Liver (tissue), 8 donors: ENCODE measurements at regions not wholly inside any gene's neighbourhood (a gene's known extent, or its start where the extent isn't known, plus 50 kb on each side); places are given as distances from the start of the nearest gene placed in this dataset.

Experiments
- DNase-seq: peaks from one replicate; pipeline ENCODE4 v3.0.0-alpha.2; 2017; ENCODE audit warnings: low spot score
- H3K27ac ChIP-seq, 2 donors: one replicate each; pipeline ENCODE4 v1.7.0; 2013; ENCODE audit warnings: inconsistent platforms in 2 of 2, low read length in 2 of 2, control low read depth in 1 of 2, low read depth in 1 of 2, mild to moderate bottlenecking in 1 of 2
- H3K27me3 ChIP-seq, 4 donors: one replicate each; pipeline versions ENCODE4 v1.6.1 to v1.7.0; 2013; ENCODE audit warnings: low read length in 3 of 4, inconsistent platforms in 1 of 4, mild to moderate bottlenecking in 1 of 4, moderate library complexity in 1 of 4; ENCODE audit not compliant: control insufficient read depth in 4 of 4, insufficient read depth in 4 of 4
- H3K36me3 ChIP-seq, 4 donors: one replicate each; pipeline versions ENCODE4 v1.6.1 to v1.7.0; 2013; ENCODE audit warnings: low read length in 3 of 4, mild to moderate bottlenecking in 3 of 4, low read depth in 1 of 4, moderate library complexity in 1 of 4; ENCODE audit not compliant: control insufficient read depth in 4 of 4, insufficient read depth in 3 of 4
- H3K4me1 ChIP-seq, 4 donors: one replicate each; pipeline versions ENCODE4 v1.6.1 to v1.7.0; 2013; ENCODE audit warnings: low read length in 3 of 4, mild to moderate bottlenecking in 3 of 4, moderate library complexity in 1 of 4; ENCODE audit not compliant: control insufficient read depth in 4 of 4, insufficient read depth in 4 of 4
- H3K4me3 ChIP-seq, 3 donors: one replicate each; pipeline versions ENCODE4 v1.6.1 to v1.7.0; 2013; ENCODE audit warnings: low read length in 3 of 3, control low read depth in 1 of 3, low read depth in 1 of 3, mild to moderate bottlenecking in 1 of 3
- H3K9ac ChIP-seq, 2 donors: one replicate each; pipeline ENCODE4 v1.7.0; 2013; ENCODE audit warnings: low read length in 2 of 2, mild to moderate bottlenecking in 2 of 2, moderate library complexity in 2 of 2, control low read depth in 1 of 2, low read depth in 1 of 2
- H3K9me3 ChIP-seq, 4 donors: one replicate each; pipeline versions ENCODE4 v1.6.1 to v1.7.0; 2013; ENCODE audit warnings: low read length in 3 of 4; ENCODE audit not compliant: control insufficient read depth in 4 of 4
- ATF3 ChIP-seq: IDR thresholded peaks from 2 replicates; pipeline ENCODE4 v1.6.1; 2016; ENCODE audit warnings: antibody characterized with exemption
- EGR1 ChIP-seq, 2 donors: IDR thresholded peaks; 2 replicates each; pipeline ENCODE4 v1.6.1; 2016 to 2018; ENCODE audit warnings: antibody characterized with exemption in 2 of 2, low read depth in 2 of 2
- FOXA1 ChIP-seq: IDR thresholded peaks from 2 replicates; pipeline ENCODE4 v1.6.1; 2016; ENCODE audit warnings: antibody characterized with exemption
- FOXA2 ChIP-seq: IDR thresholded peaks from 2 replicates; pipeline ENCODE4 v1.6.1; 2016; ENCODE audit warnings: antibody characterized with exemption
- GABPA ChIP-seq, 2 donors: IDR thresholded peaks in 1 of 2; conservative IDR thresholded peaks in 1 of 2; 2 replicates each; pipeline ENCODE4 v1.6.1; 2016; ENCODE audit warnings: antibody characterized with exemption in 2 of 2, mild to moderate bottlenecking in 1 of 2, moderate library complexity in 1 of 2
- HNF4A ChIP-seq, 2 donors: conservative IDR thresholded peaks; 2 replicates each; pipeline ENCODE4 v1.6.1; 2016; ENCODE audit warnings: antibody characterized with exemption in 2 of 2, mild to moderate bottlenecking in 2 of 2
- HNF4G ChIP-seq: IDR thresholded peaks from 2 replicates; pipeline ENCODE4 v1.6.1; 2016; ENCODE audit warnings: antibody characterized with exemption
- JUND ChIP-seq, 2 donors: IDR thresholded peaks; 2 replicates each; pipeline ENCODE4 v1.6.1; 2016; ENCODE audit warnings: antibody characterized with exemption in 2 of 2
- MAX ChIP-seq: IDR thresholded peaks from 2 replicates; pipeline ENCODE4 v1.6.1; 2016; ENCODE audit warnings: antibody characterized with exemption
- NR2F2 ChIP-seq: IDR thresholded peaks from 2 replicates; pipeline ENCODE4 v1.6.1; 2016; ENCODE audit warnings: antibody characterized with exemption
- RAD21 ChIP-seq, 2 donors: IDR thresholded peaks; 2 replicates each; pipeline ENCODE4 v1.6.1; 2016; ENCODE audit warnings: antibody characterized with exemption in 2 of 2, mild to moderate bottlenecking in 2 of 2
- RXRA ChIP-seq, 2 donors: IDR thresholded peaks; 2 replicates each; pipeline ENCODE4 v1.6.1; 2017 to 2018; ENCODE audit warnings: antibody characterized with exemption in 2 of 2, mild to moderate bottlenecking in 1 of 2
- SP1 ChIP-seq: IDR thresholded peaks from 2 replicates; pipeline ENCODE4 v1.6.1; 2018; ENCODE audit warnings: antibody characterized with exemption, mild to moderate bottlenecking
- TAF1 ChIP-seq: conservative IDR thresholded peaks from 2 replicates; pipeline ENCODE4 v1.6.1; 2016; ENCODE audit warnings: antibody characterized with exemption, mild to moderate bottlenecking
- YY1 ChIP-seq: IDR thresholded peaks from 2 replicates; pipeline ENCODE4 v1.6.1; 2016; ENCODE audit warnings: antibody characterized with exemption, mild to moderate bottlenecking
- WGBS: extraction: QIAGEN DNeasy Blood & Tissue Kit; methylation state at CpG from one replicate; pipeline ENCODE4 v1.1.7; 2013; 5-methylcytosine and 5-hydroxymethylcytosine counted together
- TF ChIP-seq, protein P1 (sequence below): IDR thresholded peaks from 2 replicates; pipeline ENCODE4 v1.6.1; 2016; ENCODE audit warnings: antibody characterized with exemption
- TF ChIP-seq, protein P2 (sequence below): fragments of 150-350 bp; IDR thresholded peaks from 2 replicates; pipeline ENCODE4 v1.5.1; 2017; ENCODE audit warnings: improper control_type of control experiment, low read depth, low read length; ENCODE audit not compliant: missing input control
- TF ChIP-seq, protein P3 (sequence below): IDR thresholded peaks from 2 replicates; pipeline ENCODE4 v1.6.1; 2016; ENCODE audit warnings: antibody characterized with exemption, mild to moderate bottlenecking
- donor health status: healthy.
- donor health status: healthy.
- donor health status: healthy.
- donor health status: healthy.
- donor health status: healthy.

DNA sequence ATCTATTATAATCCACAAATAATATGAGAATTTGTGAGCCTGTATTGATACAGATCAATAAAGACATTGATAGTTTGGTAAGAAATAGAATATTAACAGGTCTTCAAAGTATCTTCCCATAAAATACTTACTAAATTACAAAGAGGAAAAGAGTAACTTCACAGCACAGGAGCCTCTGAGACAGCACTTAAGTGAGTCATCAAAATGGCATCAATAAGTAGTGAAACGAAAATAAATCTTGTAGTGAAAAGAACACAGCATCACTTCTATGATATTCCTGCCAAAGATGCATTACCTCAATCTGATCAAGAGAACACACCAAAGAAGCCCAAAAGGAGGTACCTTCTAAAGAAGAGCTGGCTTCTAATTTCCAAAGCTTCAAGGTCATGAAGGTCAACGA is 116.4 kb downstream of the CBLN2 start:
- Histone ChIP-seq H3K36me3 (no peaks in the 10 kb centered on the region), H3K9ac (no peak overlapping the region), H3K4me1 (no peaks in the 10 kb centered on the region), H3K27me3 (no peaks in the 10 kb centered on the region), H3K4me3 (no peak overlapping the region), H3K9me3 (no peaks in the 10 kb centered on the region), H3K27ac (no peak overlapping the region)
- DNase-seq: no peak
- no peak for TF ChIP-seq FOXA2
- TF ChIP-seq FOXA1: no peak
- no peak for TF ChIP-seq JUND (IDR thresholded peaks at IDR 0.05)
- no peak for TF ChIP-seq RXRA (IDR thresholded peaks at IDR 0.05)
- no peak for TF ChIP-seq HNF4A (conservative IDR thresholded peaks at IDR 0.05)
- no peak for TF ChIP-seq RAD21 (IDR thresholded peaks at IDR 0.05)
- no peak for TF ChIP-seq SP1
- TF ChIP-seq, protein P1, sequence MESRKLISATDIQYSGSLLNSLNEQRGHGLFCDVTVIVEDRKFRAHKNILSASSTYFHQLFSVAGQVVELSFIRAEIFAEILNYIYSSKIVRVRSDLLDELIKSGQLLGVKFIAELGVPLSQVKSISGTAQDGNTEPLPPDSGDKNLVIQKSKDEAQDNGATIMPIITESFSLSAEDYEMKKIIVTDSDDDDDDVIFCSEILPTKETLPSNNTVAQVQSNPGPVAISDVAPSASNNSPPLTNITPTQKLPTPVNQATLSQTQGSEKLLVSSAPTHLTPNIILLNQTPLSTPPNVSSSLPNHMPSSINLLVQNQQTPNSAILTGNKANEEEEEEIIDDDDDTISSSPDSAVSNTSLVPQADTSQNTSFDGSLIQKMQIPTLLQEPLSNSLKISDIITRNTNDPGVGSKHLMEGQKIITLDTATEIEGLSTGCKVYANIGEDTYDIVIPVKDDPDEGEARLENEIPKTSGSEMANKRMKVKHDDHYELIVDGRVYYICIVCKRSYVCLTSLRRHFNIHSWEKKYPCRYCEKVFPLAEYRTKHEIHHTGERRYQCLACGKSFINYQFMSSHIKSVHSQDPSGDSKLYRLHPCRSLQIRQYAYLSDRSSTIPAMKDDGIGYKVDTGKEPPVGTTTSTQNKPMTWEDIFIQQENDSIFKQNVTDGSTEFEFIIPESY: no peak
- TF ChIP-seq ATF3: no peak
- TF ChIP-seq HNF4G: no peak
- no peak for TF ChIP-seq MAX
- TF ChIP-seq YY1: no peak
- TF ChIP-seq NR2F2: no peak
- TF ChIP-seq, protein P2, sequence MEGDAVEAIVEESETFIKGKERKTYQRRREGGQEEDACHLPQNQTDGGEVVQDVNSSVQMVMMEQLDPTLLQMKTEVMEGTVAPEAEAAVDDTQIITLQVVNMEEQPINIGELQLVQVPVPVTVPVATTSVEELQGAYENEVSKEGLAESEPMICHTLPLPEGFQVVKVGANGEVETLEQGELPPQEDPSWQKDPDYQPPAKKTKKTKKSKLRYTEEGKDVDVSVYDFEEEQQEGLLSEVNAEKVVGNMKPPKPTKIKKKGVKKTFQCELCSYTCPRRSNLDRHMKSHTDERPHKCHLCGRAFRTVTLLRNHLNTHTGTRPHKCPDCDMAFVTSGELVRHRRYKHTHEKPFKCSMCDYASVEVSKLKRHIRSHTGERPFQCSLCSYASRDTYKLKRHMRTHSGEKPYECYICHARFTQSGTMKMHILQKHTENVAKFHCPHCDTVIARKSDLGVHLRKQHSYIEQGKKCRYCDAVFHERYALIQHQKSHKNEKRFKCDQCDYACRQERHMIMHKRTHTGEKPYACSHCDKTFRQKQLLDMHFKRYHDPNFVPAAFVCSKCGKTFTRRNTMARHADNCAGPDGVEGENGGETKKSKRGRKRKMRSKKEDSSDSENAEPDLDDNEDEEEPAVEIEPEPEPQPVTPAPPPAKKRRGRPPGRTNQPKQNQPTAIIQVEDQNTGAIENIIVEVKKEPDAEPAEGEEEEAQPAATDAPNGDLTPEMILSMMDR: no peak
- TF ChIP-seq EGR1 (IDR thresholded peaks at IDR 0.05; ENCODE audit: low read depth in 2 of 2): no peak
- no peak for TF ChIP-seq GABPA (IDR thresholded peaks at IDR 0.05 in 1 of 2, conservative IDR thresholded peaks at IDR 0.05 in 1 of 2)
- WGBS: 50% methylated on average over 2 of the region's 2 CpGs

- Histone ChIP-seq H3K27ac (no peak overlapping the region), H3K27me3 (no peaks in the 10 kb centered on the region), H3K4me1 (no peaks in the 10 kb centered on the region), H3K9ac (no peak overlapping the region), H3K9me3 (peaks cover 0 to 1% (median 0%) of the 10 kb centered on the region in 4 donors), H3K36me3 (no peaks in the 10 kb centered on the region), H3K4me3 (no peak overlapping the region)
- WGBS: 82% methylated on average over 4 of the region's 4 CpGs
- TF ChIP-seq, protein P3, sequence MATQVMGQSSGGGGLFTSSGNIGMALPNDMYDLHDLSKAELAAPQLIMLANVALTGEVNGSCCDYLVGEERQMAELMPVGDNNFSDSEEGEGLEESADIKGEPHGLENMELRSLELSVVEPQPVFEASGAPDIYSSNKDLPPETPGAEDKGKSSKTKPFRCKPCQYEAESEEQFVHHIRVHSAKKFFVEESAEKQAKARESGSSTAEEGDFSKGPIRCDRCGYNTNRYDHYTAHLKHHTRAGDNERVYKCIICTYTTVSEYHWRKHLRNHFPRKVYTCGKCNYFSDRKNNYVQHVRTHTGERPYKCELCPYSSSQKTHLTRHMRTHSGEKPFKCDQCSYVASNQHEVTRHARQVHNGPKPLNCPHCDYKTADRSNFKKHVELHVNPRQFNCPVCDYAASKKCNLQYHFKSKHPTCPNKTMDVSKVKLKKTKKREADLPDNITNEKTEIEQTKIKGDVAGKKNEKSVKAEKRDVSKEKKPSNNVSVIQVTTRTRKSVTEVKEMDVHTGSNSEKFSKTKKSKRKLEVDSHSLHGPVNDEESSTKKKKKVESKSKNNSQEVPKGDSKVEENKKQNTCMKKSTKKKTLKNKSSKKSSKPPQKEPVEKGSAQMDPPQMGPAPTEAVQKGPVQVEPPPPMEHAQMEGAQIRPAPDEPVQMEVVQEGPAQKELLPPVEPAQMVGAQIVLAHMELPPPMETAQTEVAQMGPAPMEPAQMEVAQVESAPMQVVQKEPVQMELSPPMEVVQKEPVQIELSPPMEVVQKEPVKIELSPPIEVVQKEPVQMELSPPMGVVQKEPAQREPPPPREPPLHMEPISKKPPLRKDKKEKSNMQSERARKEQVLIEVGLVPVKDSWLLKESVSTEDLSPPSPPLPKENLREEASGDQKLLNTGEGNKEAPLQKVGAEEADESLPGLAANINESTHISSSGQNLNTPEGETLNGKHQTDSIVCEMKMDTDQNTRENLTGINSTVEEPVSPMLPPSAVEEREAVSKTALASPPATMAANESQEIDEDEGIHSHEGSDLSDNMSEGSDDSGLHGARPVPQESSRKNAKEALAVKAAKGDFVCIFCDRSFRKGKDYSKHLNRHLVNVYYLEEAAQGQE: no peak
- TF ChIP-seq HNF4A (conservative IDR thresholded peaks at IDR 0.05): no peak
- TF ChIP-seq RAD21 (IDR thresholded peaks at IDR 0.05): no peak
- TF ChIP-seq FOXA2: no peak
- TF ChIP-seq YY1: no peak
- TF ChIP-seq FOXA1: no peak
- no peak for TF ChIP-seq GABPA (IDR thresholded peaks at IDR 0.05 in 1 of 2, conservative IDR thresholded peaks at IDR 0.05 in 1 of 2)
- TF ChIP-seq JUND (IDR thresholded peaks at IDR 0.05): no peak
- no peak for TF ChIP-seq NR2F2
- no peak for TF ChIP-seq RXRA (IDR thresholded peaks at IDR 0.05)
- TF ChIP-seq EGR1 (IDR thresholded peaks at IDR 0.05; ENCODE audit: low read depth in 2 of 2): no peak
- TF ChIP-seq, protein P2: no peak
- no peak for TF ChIP-seq TAF1
- TF ChIP-seq SP1: no peak
- no peak for DNase-seq
These were observed 124.2 kb downstream of the CBLN2 start for GRCh38 chr18:72419914-72420313.
